ENCODE measurements at regions not wholly inside any gene's neighbourhood (a gene's known extent, or its start where the extent isn't known, plus 50 kb on each side); places are given as distances from the start of the nearest gene placed in this dataset.

GRCh38 chr22:27255580-27255979, 546.0 kb downstream of the MN1 start:
- Histone ChIP-seq H3K4me3 (replicated peaks; ENCODE audit: low read depth, low read length) (no peak overlapping the region), H3K36me3 (ENCODE audit: control insufficient read depth, insufficient read depth, low read length) (no peaks in the 10 kb centered on the region), H3K27me3 (replicated peaks; ENCODE audit: control insufficient read depth, insufficient read depth, low read length) (no peaks in the 10 kb centered on the region)
- no peak for DNase-seq (ENCODE audit: extremely low read depth, insufficient read length)
- TF ChIP-seq CTCF (IDR thresholded peaks at IDR 0.05; ENCODE audit: insufficient read depth, low read length, poor library complexity, severe bottlenecking): no peak

- no peak overlapping the region for H3K4me3 ChIP-seq (replicated peaks; ENCODE audit: low read depth, low read length)
- H3K36me3 ChIP-seq (ENCODE audit: control insufficient read depth, insufficient read depth, low read length): no peaks in the 10 kb centered on the region
- no peaks in the 10 kb centered on the region; the same call in 1 of the 2 replicates for H3K27me3 ChIP-seq (replicated peaks; ENCODE audit: control insufficient read depth, insufficient read depth, low read length)
- DNase-seq (ENCODE audit: extremely low read depth, insufficient read length): no peak
- no peak for TF ChIP-seq CTCF (IDR thresholded peaks at IDR 0.05; ENCODE audit: insufficient read depth, low read length, poor library complexity, severe bottlenecking)
Observed at GRCh38 chr22:27257987-27258386, 543.6 kb downstream of the MN1 start.

- Histone ChIP-seq H3K36me3 (ENCODE audit: control insufficient read depth, insufficient read depth, low read length) (no peaks in the 10 kb centered on the region), H3K4me3 (replicated peaks; ENCODE audit: low read depth, low read length) (no peak overlapping the region), H3K27me3 (replicated peaks; ENCODE audit: control insufficient read depth, insufficient read depth, low read length) (no peaks in the 10 kb centered on the region; the same call in 1 of the 2 replicates)
- no peak for TF ChIP-seq CTCF (IDR thresholded peaks at IDR 0.05; ENCODE audit: insufficient read depth, low read length, poor library complexity, severe bottlenecking)
- DNase-seq (ENCODE audit: extremely low read depth, insufficient read length): no peak
Observed at GRCh38 chr22:27258616-27259172, 542.9 kb downstream of the MN1 start.

- Histone ChIP-seq H3K27me3 (replicated peaks; ENCODE audit: control insufficient read depth, insufficient read depth, low read length) (no peaks in the 10 kb centered on the region; the same call in 1 of the 2 replicates), H3K4me3 (replicated peaks; ENCODE audit: low read depth, low read length) (no peak overlapping the region), H3K36me3 (ENCODE audit: control insufficient read depth, insufficient read depth, low read length) (no peaks in the 10 kb centered on the region)
- no peak for TF ChIP-seq CTCF (IDR thresholded peaks at IDR 0.05; ENCODE audit: insufficient read depth, low read length, poor library complexity, severe bottlenecking)
- no peak for DNase-seq (ENCODE audit: extremely low read depth, insufficient read length)
Observed at GRCh38 chr22:27259433-27259832, 542.1 kb downstream of the MN1 start.

GRCh38 chr22:27260087-27260698, 541.4 kb downstream of the MN1 start:
- TF ChIP-seq CTCF (IDR thresholded peaks at IDR 0.05; ENCODE audit: insufficient read depth, low read length, poor library complexity, severe bottlenecking): no peak
- no peak for DNase-seq (ENCODE audit: extremely low read depth, insufficient read length)
- H3K36me3 ChIP-seq (ENCODE audit: control insufficient read depth, insufficient read depth, low read length): no peaks in the 10 kb centered on the region
- H3K4me3 ChIP-seq (replicated peaks; ENCODE audit: low read depth, low read length): no peak overlapping the region
- no peaks in the 10 kb centered on the region; the same call in 1 of the 2 replicates for H3K27me3 ChIP-seq (replicated peaks; ENCODE audit: control insufficient read depth, insufficient read depth, low read length)

Measured in GM06990 (cell line).